ENCODE measurements at regions not wholly inside any gene's neighbourhood (a gene's known extent, or its start where the extent isn't known, plus 50 kb on each side); places are given as distances from the start of the nearest gene placed in this dataset.
A peak's percentile ranks its signal among the peaks of the same experiment; 100 is the strongest.

DNA sequence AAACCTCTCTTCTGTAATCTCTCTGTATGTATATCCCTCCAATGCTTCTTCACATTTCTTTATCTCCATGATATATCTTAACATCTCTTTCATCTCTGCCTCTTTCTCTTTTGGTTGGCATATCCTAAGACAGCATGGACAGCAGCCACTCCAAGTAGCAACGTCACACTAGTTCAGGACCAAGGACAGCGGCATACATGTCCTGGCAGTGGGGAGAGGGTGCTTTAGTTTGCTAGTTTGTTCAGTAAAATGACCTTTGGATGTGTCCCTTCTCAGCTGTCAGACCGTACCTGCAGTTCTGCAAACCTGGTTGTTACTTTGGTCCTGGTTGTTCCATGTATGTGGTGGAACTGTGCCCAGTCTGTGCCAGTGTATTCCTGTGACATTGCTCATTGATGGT is 225.6 kb upstream of the ROPN1 start:
- DNase-seq (ENCODE audit: low spot score), result no peak
- in situ Hi-C loops (cut with HindIII; ENCODE audit: low sequenced_read_pairs), result no loop called here

DNA sequence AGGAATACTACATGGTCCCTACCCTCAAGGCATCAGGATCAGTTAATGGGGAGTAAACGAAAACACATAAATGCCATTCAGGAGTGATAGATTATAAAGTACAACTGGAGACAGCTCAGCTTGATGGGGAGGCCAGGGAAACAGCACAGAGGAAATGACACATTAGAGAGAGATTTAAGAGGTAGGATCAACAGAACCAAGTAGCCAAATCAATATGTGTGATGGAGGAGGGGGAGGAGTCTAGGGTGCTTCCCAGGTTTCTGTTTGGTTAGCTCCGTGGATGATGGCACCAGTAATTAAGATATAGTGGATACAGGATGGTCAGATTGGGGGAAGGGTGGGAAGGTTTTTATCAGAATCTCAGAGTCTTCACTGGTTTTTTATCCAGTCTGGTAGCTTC is 229.5 kb upstream of the ROPN1 start:
- in situ Hi-C loops (cut with HindIII; ENCODE audit: low sequenced_read_pairs), result no loop called here

DNA sequence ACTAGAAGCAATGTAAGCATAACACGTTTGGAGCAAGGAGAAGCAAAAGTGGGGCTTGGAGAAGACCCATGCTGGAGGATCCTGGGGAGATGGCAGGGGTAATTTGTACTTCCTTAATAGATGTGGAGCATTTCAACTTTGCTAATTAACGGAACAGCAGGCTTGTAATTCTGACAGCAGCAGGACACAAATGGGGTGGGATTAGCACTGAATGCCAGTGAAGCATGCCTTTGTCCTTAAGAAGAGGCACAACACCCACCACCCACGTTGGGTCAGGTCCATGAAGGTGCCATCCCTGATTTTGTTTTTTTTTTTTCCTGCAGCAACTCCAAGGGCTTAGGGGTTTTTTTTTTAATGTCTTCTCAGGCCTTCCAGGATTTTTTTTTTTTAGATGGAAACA is 231.9 kb upstream of the ROPN1 start:
- no peak for DNase-seq (ENCODE audit: low spot score)
- in situ Hi-C loops (cut with HindIII; ENCODE audit: low sequenced_read_pairs), result no loop called here

More for the DNA sequence above, 229.5 kb upstream of the ROPN1 start:
- DNase-seq (ENCODE audit: low spot score), result no peak

DNA sequence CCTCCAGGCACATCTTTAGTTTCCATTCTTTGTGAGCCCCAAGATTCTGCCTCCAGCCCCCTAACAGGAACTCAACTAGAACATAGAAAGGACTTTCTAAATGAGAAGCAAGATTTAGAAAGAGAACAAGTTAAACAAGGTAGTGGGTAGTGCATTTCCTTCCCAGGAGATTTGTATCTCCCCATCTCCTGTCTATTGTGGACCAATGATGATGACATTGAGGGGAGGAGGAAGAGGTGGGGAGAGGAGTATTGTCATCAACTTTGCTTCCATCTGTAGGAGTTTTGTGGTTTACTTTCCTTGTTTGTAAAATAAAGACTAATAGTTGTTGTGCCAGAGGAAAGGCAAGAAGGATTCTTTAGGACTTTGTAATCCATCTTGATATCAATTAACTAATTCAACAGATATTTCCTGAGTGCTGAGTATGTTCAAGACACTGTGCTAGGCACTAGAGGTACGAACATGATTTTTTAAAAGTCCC is 235.3 kb upstream of the ROPN1 start:
- in situ Hi-C loops (cut with HindIII; ENCODE audit: low sequenced_read_pairs), result no loop called here
- DNase-seq (ENCODE audit: low spot score), result no peak

DNA sequence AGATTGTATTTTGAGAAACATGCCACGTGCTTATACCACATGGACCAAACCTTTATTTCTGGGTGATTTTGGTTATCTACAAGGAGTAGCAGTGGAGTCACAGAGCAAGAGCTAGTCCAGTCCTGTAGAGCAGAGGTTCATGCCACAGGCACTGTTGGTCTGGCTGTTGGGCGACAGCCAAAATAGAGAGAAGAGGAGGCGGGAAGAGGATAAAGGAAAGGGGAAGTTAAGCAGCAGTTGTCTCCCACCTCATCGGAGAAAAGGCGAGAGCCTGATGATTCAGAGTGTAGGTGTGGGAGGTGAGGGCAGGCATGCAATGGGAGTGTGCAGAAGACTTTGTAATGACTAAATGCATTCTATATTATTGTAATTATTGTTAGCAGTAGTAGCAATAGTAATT is 237.5 kb upstream of the ROPN1 start:
- no peak for DNase-seq (ENCODE audit: low spot score)

DNA sequence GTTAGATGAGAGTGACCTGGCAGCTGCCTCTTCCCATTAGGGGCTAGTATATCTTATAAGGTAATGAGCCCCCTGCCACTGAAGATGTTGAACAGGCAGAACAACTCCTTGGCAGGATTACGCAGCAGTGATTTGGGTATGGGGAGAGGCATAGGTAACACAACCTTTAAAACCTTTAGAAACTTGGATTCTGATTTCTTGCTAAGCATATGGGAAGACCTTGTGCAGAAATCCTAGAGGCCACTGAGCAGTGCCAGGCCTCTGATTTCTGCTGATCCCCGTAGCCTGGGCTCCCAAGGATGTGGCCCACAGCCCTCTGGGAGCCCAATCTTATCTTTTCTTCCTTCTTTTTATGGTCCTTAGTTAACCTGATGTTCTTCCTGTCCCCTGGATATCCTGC is 237.9 kb upstream of the ROPN1 start:
- no peak for DNase-seq (ENCODE audit: low spot score)
- in situ Hi-C loops (cut with HindIII; ENCODE audit: low sequenced_read_pairs), result no loop called here

More for the DNA sequence above, 237.5 kb upstream of the ROPN1 start:
- in situ Hi-C loops (cut with HindIII; ENCODE audit: low sequenced_read_pairs), result no loop called here

DNA sequence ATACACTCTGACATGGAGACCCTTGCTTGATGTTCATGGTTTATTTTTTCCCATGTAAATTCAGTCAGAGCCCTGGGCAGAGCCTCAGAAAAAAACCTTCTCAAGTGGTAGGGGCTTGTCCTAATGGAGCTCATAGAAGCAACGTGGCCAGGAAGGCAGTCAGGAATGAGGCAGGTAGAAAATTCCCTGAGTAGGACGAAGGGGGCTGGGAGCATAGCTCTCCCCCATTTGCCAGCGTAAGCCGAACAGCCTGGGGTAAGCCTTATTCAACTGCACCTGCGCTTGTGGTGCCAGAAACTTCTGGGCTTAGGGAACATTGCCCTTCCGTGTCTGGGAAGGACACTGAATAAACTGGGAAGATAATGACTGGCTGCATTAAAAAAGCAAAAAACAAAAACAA is 238.5 kb upstream of the ROPN1 start:
- no peak for DNase-seq (ENCODE audit: low spot score)
- in situ Hi-C loops (cut with HindIII; ENCODE audit: low sequenced_read_pairs), result no loop called here

DNA sequence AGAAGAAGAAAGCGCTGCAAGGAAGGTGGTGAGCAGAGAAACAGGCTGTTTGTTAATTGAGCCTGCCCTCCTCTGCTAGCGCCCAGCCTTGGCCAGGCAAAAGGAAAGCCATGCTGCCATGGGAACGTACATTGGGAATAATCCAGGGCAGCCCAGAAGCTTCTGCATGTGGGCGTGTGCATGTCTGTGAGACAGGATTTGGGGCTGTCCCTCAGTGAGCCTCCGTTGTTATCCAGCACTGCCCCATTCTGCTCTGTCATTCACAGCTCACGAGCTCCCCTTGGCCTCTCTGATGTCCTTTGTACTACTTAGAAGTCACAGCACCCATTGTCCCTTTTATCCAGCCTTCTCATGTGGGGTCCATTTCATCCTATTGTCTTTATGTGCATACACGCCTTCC is 239.1 kb upstream of the ROPN1 start:
- DNase-seq (ENCODE audit: low spot score), result no peak
- in situ Hi-C loops (cut with HindIII; ENCODE audit: low sequenced_read_pairs), result no loop called here

DNA sequence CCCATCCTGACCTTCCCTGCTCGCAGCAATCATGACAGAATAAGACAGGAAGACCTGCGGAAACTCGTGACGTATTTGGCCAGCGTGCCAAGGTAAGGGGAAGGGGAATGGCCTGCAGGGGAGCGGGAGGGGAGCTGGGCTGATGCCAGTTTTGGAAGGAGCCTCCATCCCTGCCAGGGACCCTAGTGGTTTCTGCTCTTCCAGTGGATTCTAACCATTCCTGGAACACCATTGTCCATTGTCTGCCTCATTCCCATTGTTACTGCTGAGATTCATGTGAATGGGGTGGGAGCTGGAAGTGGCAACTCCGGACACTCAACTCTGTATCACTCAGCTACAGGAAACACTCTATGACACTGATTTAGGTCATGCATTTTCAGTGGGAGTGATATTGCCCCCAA is 242.9 kb upstream of the ROPN1 start:
- DNase-seq (ENCODE audit: low spot score), result no peak
- in situ Hi-C loops (cut with HindIII; ENCODE audit: low sequenced_read_pairs), result no loop called here

DNA sequence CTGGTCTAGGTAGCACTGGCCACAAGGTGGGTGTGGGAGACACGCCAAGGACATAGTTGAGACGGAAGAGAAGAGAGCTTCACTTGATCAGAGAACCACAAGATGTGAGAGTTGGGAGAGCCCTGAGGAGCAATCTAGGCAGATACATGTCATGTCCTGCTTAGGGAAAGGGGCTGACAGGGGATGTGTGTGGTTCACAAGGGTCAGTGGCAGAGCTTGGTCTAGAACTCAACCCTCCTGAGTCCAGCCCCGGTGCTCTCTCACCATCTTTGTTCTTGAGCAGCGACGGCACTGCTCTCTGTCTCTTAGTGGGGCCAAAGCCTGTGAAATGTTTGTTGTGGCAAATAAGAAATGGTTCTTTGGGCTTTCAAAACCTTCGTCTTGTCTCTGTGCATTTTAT is 243.5 kb upstream of the ROPN1 start:
- no peak for DNase-seq (ENCODE audit: low spot score)
- in situ Hi-C loops (cut with HindIII; ENCODE audit: low sequenced_read_pairs), result no loop called here

DNA sequence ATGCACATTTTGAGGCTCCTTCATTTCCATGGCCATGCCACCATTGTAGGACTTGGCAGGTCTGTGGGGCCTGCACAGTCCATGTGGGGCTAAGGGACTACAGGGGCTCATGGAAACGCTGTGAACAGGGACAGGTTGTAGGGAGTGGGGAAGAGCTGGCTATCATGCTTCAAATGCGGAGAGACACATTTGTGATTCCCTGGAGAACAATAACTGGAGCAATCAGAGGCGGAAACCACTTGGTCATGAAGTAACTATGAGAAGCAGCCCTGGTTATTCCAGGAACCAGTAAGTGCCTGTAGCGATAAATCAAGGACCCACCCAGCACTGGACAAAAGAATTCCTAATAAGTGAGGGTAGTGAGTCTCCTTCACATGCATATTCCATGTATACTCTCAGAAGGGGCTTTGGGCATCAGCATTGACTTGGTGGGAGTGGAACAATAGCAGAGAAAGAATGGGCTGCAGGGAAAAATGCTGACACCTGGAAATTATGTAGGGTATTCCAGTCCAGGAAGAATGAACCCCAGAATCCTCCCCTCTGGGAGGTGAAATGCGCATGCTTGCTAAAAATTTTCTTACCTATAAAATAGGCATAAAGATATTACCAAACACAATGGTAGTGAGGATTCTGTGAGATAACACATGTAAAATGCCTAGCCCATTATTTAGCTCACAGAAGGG is 251.4 kb upstream of the ROPN1 start:
- no peak for DNase-seq (ENCODE audit: low spot score)
- in situ Hi-C loops (cut with HindIII; ENCODE audit: low sequenced_read_pairs), result no loop called here

DNA sequence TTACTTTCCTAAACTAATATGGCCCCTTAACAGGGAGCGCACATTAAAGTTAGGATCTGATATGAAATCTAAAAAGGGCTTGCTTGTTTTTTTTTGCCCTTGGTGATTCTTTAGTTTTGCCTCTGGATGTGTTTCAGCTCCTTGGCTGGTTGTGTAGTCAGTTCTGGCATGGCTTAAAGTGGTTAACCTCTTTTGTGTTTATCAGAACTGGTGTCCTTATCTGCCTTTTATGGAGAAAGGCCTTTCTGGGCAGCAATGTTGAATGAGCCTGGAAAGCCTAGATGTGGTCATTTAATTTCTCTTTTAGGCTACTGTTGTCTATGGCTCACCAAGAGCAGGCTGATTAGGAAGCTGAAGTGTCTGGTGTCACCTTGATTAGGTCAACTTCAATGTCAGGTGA is 254.5 kb upstream of the ROPN1 start:
- no peak for DNase-seq (ENCODE audit: low spot score)
- in situ Hi-C loops (cut with HindIII; ENCODE audit: low sequenced_read_pairs), result no loop called here

DNA sequence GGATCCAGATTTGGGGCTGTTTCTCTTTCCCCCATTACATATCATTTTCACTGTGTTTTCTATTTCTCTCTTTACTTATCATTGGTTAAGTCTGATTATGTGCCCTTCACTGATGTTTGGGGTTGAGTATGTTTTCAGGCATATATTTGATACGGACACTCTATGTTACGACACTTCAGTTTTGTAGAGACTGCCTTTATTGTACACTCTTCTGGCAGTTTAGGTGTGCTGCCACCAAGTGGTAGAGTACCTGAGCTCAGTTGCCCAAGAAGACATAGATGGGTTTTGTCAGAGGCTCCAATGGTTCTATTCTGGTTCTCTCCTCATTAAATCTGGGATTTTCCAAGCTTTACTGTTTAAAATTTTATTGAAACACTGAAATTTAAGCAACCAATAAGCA is 255.0 kb upstream of the ROPN1 start:
- peak; percentile 28 for DNase-seq (ENCODE audit: low spot score)
- in situ Hi-C loops (cut with HindIII; ENCODE audit: low sequenced_read_pairs), result no loop called here

DNA sequence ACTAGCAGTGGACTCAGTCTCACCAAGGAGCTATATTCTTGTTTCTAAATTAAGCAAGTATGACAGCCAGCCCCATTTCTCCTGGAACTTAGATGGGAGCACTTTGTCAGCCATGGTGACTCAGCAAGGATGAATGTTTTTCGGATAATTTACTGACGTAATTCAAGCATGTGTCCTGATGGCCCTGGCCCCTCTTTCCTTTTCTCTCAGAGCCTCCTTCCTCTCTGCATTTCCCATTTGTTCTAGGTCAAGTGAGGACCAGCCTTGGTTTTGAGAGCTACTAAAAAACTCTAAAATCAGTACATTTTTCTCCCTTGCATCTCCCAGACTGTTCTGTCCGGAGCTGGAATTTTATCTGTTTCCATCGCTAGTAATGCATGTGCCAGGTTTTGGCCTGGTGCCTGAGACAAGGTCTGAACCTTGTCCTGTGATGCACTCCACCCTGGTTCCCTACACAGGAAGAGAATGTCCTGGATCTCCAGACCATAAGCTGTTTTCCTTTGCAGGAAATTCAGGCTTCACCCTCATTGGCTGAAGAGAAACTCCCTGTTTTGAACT is 256.6 kb upstream of the ROPN1 start:
- in situ Hi-C loops (cut with HindIII; ENCODE audit: low sequenced_read_pairs), result no loop called here
- DNase-seq (ENCODE audit: low spot score), result no peak

DNA sequence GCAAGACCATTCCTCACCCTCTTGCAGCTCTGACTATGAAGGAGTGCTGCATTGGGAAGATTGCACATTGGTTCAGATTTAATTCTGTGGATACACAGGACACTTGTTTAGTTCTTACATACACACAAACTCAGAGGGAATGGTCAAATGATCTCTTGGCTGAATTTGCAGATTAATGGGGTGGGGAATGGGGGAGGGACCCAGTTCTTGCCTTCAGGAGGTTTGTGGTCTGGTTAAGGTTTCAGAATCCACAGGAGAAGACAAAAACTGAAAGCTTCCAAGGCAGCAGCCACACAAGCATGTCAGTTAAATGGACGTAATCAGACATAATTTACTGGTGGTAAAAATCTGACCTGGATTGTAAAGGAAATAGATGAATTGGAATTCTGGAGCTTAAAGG is 257.1 kb upstream of the ROPN1 start:
- in situ Hi-C loops (cut with HindIII; ENCODE audit: low sequenced_read_pairs), result no loop called here
- no peak for DNase-seq (ENCODE audit: low spot score)

DNA sequence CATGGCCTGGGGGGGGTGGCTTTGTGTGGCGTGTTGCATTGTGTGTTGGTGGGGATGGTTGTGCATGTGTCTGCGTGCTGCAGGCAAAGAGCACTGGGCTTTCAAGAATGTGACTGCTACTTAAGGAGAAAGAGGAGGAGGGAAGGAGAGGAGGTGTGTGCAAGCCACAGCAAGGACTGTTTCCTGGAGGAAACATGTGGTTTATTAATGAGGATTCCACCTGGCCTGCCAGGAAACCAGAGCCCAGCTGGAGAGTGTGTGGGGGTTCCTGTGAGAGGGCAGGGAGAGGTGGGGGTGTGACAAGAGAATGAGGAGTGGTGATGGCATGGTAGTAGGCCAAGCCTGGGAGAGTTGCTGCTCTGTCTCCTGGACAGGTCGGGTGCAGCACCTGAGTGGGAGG is 258.1 kb upstream of the ROPN1 start:
- in situ Hi-C loops (cut with HindIII; ENCODE audit: low sequenced_read_pairs), result no loop called here
- no peak for DNase-seq (ENCODE audit: low spot score)

DNA sequence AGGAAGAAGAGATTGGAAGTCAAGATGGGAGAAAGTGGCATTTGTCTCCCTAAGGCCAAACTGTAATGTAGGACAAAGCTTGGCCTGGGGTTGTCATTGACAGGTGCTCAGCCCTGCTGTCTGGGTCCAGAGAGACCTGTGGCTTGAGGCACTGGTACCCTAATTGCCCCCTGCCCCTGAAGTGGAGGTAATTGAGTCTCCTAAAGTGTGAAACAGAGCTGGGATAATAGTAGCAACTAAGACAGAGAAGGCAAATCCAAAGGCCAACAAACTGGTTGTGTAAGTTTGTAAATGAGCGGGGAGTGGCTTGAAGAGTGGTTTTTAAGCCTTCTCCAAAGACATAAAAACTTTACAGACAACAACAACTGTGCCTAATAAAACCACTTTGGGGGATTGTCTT is 264.2 kb upstream of the ROPN1 start:
- in situ Hi-C loops (cut with HindIII; ENCODE audit: low sequenced_read_pairs), result no loop called here

DNA sequence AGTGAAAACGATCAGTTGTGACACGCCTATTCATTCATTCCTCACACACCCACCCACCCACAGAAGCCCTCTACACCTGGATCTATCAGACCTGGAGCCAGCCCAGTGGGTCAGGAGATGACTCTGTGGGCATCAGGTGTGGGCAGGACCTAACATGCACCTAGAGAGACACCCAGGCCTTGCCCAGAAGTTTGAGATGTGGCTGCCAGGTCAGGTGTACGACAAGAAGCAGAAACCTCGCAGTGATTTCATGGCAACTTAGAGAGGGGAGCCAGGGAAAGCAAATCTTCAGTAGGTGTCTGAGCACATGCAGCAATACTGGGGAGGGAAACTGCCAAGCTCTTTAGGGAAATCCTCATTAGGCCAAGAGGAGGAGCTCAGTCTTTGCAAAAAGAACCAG is 264.7 kb upstream of the ROPN1 start:
- DNase-seq (ENCODE audit: low spot score), result no peak
- in situ Hi-C loops (cut with HindIII; ENCODE audit: low sequenced_read_pairs), result no loop called here

More for the DNA sequence above, 264.2 kb upstream of the ROPN1 start:
- no peak for DNase-seq (ENCODE audit: low spot score)

DNA sequence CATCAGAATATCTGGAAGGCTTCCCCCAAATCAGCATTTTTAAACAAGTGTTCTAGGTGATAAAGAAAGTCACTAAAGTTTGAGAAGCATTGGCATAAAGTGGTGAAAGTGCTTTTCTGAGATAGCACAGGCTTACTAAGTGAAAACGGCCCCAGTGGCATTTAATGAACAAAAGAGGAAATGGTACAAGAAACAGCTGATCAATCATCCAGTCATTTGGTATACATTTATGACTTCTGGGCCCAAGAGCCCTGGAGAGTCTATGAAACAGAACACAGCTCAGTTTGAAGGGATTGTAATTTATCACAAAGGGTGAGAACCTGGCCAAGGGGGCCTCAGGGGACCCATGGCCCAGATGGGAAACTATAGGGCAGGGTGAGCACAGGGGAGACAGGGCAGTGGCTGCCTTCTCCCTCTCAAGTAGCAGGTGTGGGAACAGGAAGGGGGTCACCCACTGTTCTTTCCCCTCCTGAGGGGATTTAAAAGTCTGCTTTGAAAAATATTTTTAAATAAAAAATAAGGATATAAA is 265.5 kb upstream of the ROPN1 start:
- no peak for DNase-seq (ENCODE audit: low spot score)
- in situ Hi-C loops (cut with HindIII; ENCODE audit: low sequenced_read_pairs), result no loop called here

DNA sequence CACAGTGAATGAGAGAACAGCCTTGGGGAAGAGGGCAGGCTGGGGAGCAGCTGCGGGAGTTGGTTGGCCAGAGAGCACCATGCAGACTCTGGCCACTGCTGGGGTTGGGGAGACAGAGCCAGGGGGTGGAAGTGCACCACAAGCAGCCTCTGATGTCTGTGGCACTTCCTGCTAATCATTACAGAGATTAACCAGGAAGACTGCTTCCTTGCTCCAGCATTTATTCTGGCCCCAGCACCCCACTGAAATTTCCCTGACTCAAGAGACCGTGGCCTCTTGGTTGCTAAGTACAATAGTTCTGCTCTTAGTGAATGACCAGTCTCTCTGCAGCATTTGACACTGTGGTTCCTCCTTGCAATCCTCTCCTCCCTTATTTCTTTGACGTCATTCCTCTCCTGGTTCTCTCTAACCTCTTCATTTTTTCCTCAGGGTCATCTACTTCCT is 266.2 kb upstream of the ROPN1 start:
- in situ Hi-C loops (cut with HindIII; ENCODE audit: low sequenced_read_pairs), result no loop called here
- no peak for DNase-seq (ENCODE audit: low spot score)
